Nephron progenitor cell (in vitro differentiated cells): ENCODE measurements at regions not wholly inside any gene's neighbourhood (a gene's known extent, or its start where the extent isn't known, plus 50 kb on each side); places are given as distances from the start of the nearest gene placed in this dataset.
A peak's percentile ranks its signal among the peaks of the same experiment; 100 is the strongest.

Source experiments
- DNase-seq: peaks from one replicate; pipeline ENCODE4 v3.0.0; 2021
- H3K27ac Mint-ChIP-seq: 2 replicates; pipeline ENCODE4 v1.8.0; 2021; ENCODE audit warnings: mild to moderate bottlenecking, moderate library complexity, mixed read lengths
- H3K27me3 Mint-ChIP-seq: 2 replicates; pipeline ENCODE4 v1.8.0; 2021; ENCODE audit warnings: mild to moderate bottlenecking, low read depth, mixed read lengths; ENCODE audit not compliant: poor library complexity
- H3K36me3 Mint-ChIP-seq: 2 replicates; pipeline ENCODE4 v1.8.0; 2021; ENCODE audit warnings: low read depth, mixed read lengths
- H3K4me1 Mint-ChIP-seq: 2 replicates; pipeline ENCODE4 v1.8.0; 2021; ENCODE audit warnings: mixed read lengths
- H3K4me3 Mint-ChIP-seq: 2 replicates; pipeline ENCODE4 v1.8.0; 2021; ENCODE audit warnings: mild to moderate bottlenecking, moderate library complexity, mixed read lengths
- H3K9me3 Mint-ChIP-seq: 2 replicates; pipeline ENCODE4 v1.8.0; 2021; ENCODE audit warnings: mild to moderate bottlenecking, moderate library complexity, mixed read lengths
- TF ChIP-seq, protein P1 (sequence below): fragments of 200-600 bp; sonication (generic); IDR thresholded peaks from 2 replicates; pipeline ENCODE4 v1.5.0; 2021; ENCODE audit warnings: antibody characterized with exemption

GRCh38 chr5:89230178-89230577 is 347.2 kb upstream of the MEF2C start:
- no peaks in the 10 kb centered on the region for H3K27me3 Mint-ChIP-seq
- H3K27ac Mint-ChIP-seq = no peak overlapping the region
- no peaks in the 10 kb centered on the region for H3K36me3 Mint-ChIP-seq
- no peaks in the 10 kb centered on the region for H3K4me1 Mint-ChIP-seq
- H3K4me3 Mint-ChIP-seq = no peak overlapping the region
- DNase-seq = no peak
- H3K9me3 Mint-ChIP-seq = no peaks in the 10 kb centered on the region
- TF ChIP-seq, protein P1, sequence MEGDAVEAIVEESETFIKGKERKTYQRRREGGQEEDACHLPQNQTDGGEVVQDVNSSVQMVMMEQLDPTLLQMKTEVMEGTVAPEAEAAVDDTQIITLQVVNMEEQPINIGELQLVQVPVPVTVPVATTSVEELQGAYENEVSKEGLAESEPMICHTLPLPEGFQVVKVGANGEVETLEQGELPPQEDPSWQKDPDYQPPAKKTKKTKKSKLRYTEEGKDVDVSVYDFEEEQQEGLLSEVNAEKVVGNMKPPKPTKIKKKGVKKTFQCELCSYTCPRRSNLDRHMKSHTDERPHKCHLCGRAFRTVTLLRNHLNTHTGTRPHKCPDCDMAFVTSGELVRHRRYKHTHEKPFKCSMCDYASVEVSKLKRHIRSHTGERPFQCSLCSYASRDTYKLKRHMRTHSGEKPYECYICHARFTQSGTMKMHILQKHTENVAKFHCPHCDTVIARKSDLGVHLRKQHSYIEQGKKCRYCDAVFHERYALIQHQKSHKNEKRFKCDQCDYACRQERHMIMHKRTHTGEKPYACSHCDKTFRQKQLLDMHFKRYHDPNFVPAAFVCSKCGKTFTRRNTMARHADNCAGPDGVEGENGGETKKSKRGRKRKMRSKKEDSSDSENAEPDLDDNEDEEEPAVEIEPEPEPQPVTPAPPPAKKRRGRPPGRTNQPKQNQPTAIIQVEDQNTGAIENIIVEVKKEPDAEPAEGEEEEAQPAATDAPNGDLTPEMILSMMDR = no peak

GRCh38 chr5:89229331-89230070 is 346.5 kb upstream of the MEF2C start:
- no peak for DNase-seq
- TF ChIP-seq, protein P1 = no peak
- no peak overlapping the region for H3K4me3 Mint-ChIP-seq
- H3K27me3 Mint-ChIP-seq = no peaks in the 10 kb centered on the region
- no peaks in the 10 kb centered on the region for H3K9me3 Mint-ChIP-seq
- no peaks in the 10 kb centered on the region for H3K36me3 Mint-ChIP-seq
- no peak overlapping the region for H3K27ac Mint-ChIP-seq
- H3K4me1 Mint-ChIP-seq = no peaks in the 10 kb centered on the region

- Mint-ChIP-seq H3K4me3 (no peak overlapping the region), H3K9me3 (no peaks in the 10 kb centered on the region), H3K4me1 (no peaks in the 10 kb centered on the region), H3K36me3 (no peaks in the 10 kb centered on the region), H3K27ac (peak overlapping the region; percentile 17), H3K27me3 (no peaks in the 10 kb centered on the region)
- DNase-seq = no peak
- TF ChIP-seq, protein P1 = no peak
Observed at GRCh38 chr5:89228355-89228754, 345.4 kb upstream of the MEF2C start.

DNA sequence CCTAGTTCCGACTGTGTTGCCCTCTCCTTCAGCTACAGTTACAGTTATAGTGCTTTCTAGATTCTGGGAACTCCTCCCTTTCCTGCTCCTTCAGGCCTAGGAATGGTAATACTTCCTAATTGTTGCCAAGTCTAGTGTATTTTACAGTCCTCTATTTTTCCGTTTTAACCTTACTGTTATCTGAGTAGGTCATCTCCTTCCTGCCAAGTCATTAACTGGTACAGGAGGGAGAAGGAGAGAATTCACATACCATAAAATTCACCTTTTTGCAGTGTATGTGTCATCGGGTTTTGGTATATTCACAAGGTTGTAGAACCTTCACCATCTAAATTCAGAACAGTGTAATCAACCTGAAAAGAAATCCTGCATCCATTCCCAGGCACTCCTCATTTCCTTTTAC is 335.4 kb upstream of the MEF2C start:
- TF ChIP-seq, protein P1 = no peak
- H3K4me1 Mint-ChIP-seq = no peaks in the 10 kb centered on the region
- DNase-seq = no peak

DNA sequence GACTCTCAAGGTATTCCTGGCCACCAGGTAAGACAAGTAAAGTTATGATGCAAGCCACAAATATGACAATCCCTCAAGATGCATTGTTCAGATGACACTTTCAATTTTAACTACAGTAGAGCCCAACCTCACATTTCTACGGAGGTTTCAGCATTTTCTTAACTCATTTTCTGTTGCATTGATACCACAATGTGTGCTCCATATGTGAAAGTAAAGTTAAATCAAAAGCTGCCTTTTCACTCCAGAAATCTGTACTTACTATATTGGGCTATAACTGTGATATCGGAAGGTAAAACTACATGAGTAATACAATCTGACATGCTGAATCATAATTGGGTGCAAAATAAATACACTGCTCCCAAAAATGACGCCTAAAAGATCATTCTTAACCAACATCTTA is 333.6 kb upstream of the MEF2C start:
- Mint-ChIP-seq H3K4me1 (no peaks in the 10 kb centered on the region), H3K9me3 (no peaks in the 10 kb centered on the region), H3K27me3 (no peaks in the 10 kb centered on the region), H3K36me3 (no peaks in the 10 kb centered on the region), H3K27ac (no peak overlapping the region), H3K4me3 (no peak overlapping the region)
- TF ChIP-seq, protein P1 = no peak
- no peak for DNase-seq

More for the DNA sequence above, 335.4 kb upstream of the MEF2C start:
- Mint-ChIP-seq H3K27ac (no peak overlapping the region), H3K9me3 (no peaks in the 10 kb centered on the region), H3K27me3 (no peaks in the 10 kb centered on the region), H3K4me3 (no peak overlapping the region), H3K36me3 (no peaks in the 10 kb centered on the region)

DNA sequence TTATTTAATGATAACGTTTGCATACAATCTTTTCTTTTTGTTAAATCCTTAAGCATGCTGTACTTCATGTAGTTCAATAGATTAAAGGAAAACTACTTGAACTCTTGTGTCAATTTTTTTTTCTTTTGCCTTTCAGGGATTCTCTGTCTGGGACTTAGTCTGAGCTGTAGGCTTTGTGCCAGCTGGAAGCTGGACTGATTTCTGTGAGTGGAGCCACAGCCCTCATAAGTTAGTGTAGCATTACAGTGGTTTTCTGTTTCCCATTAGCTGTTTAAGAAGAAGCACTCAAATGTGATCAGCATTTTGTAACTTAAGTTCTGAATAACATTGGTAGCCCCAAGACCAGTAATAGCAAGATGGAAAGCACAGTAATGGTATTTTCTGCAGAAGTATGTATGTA is 330.6 kb upstream of the MEF2C start:
- H3K4me3 Mint-ChIP-seq = no peak overlapping the region
- no peaks in the 10 kb centered on the region for H3K4me1 Mint-ChIP-seq
- H3K36me3 Mint-ChIP-seq = no peaks in the 10 kb centered on the region
- H3K27ac Mint-ChIP-seq = no peak overlapping the region
- H3K27me3 Mint-ChIP-seq = no peaks in the 10 kb centered on the region
- H3K9me3 Mint-ChIP-seq = no peaks in the 10 kb centered on the region
- TF ChIP-seq, protein P1 = no peak
- no peak for DNase-seq
